Esophagus squamous epithelium (tissue), 5 donors: ENCODE measurements at regions not wholly inside any gene's neighbourhood (a gene's known extent, or its start where the extent isn't known, plus 50 kb on each side); places are given as distances from the start of the nearest gene placed in this dataset.
A peak's percentile ranks its signal among the peaks of the same experiment; 100 is the strongest.

Source experiments
- DNase-seq: peaks from one replicate; lab custom pipeline; 2025; lab: John Stamatoyannopoulos, UW
- H3K27ac ChIP-seq, 4 donors: fragments of 200-600 bp; sonication (generic); one replicate each; pipeline ENCODE4 v1.5.1; 2016 to 2019; ENCODE audit warnings: mild to moderate bottlenecking in 1 of 4
- H3K27me3 ChIP-seq, 4 donors: fragments of 200-600 bp; sonication (generic); 1 replicate in 3 of 4; 2 replicates in 1 of 4; pipeline versions ENCODE4 v1.5.1 to v1.6.0; 2017 to 2021; ENCODE audit warnings: antibody characterized with exemption in 1 of 4
- H3K36me3 ChIP-seq, 3 donors: fragments of 200-600 bp; sonication (generic); one replicate each; pipeline ENCODE4 v1.5.1; 2016 to 2019
- H3K4me1 ChIP-seq, 3 donors: fragments of 200-600 bp; sonication (generic); one replicate each; pipeline ENCODE4 v1.5.1; 2017 to 2019
- H3K4me3 ChIP-seq, 4 donors: fragments of 200-600 bp; sonication (generic); 1 replicate in 3 of 4; 2 replicates in 1 of 4; pipeline ENCODE4 v1.5.1; 2016 to 2019; ENCODE audit warnings: mild to moderate bottlenecking in 2 of 4, moderate library complexity in 1 of 4
- H3K9me3 ChIP-seq, 3 donors: fragments of 200-600 bp; sonication (generic); one replicate each; pipeline ENCODE4 v1.5.1; 2016 to 2019
- CTCF ChIP-seq, 6 experiments: fragments of 450-650 bp in 4 of 6; fragments of 200-600 bp in 2 of 6; sonication (generic) in 2 of 6; IDR thresholded peaks; one replicate each; pipeline ENCODE4 v1.5.1; 2016 to 2019; ENCODE audit warnings: antibody characterized with exemption in 6 of 6, mild to moderate bottlenecking in 4 of 6, moderate library complexity in 4 of 6
- POLR2A ChIP-seq, 4 donors: fragments of 450-650 bp; IDR thresholded peaks; one replicate each; pipeline ENCODE4 v1.6.1; 2017; ENCODE audit warnings: antibody characterized with exemption in 4 of 4, mild to moderate bottlenecking in 4 of 4, moderate library complexity in 3 of 4
- WGBS, 2 donors: methylation state at CpG; one replicate each; pipeline ENCODE4 v1.1.5; 2018; 5-methylcytosine and 5-hydroxymethylcytosine counted together
- intact Hi-C: fragments of 100-400 bp; cut with DNase I; formaldehyde crosslinking; loops from one replicate; pipeline ENCODE4 v1.15.0; 2022
- donor health status: DM: yes; HTN: yes; CAD: no.

- Histone ChIP-seq H3K36me3 (no peaks in the 10 kb centered on the region), H3K4me3 (no peak overlapping the region), H3K27me3 (no peaks in the 10 kb centered on the region), H3K9me3 (no peaks in the 10 kb centered on the region), H3K4me1 (no peaks in the 10 kb centered on the region), H3K27ac (no peak overlapping the region)
- WGBS, 2 donors, result 69 to 81% methylated on average over 4 to 6 of the region's 6 CpGs
- intact Hi-C loops, result no loop called here
- no peak for TF ChIP-seq CTCF (IDR thresholded peaks at IDR 0.05)
- TF ChIP-seq POLR2A (IDR thresholded peaks at IDR 0.05), result no peak
- no peak for DNase-seq
Measured at GRCh38 chr1:14535619-14536355, 62.7 kb upstream of the KAZN start.

- H3K4me3 ChIP-seq, result no peak overlapping the region
- intact Hi-C loops, result no loop called here
- H3K9me3 ChIP-seq, result no peaks in the 10 kb centered on the region
- 77 to 85% methylated on average over 4 of the region's 4 CpGs for WGBS, 2 donors
- H3K27me3 ChIP-seq, result no peaks in the 10 kb centered on the region
- DNase-seq, result no peak
- no peaks in the 10 kb centered on the region for H3K36me3 ChIP-seq
- H3K27ac ChIP-seq, result no peak overlapping the region
- TF ChIP-seq POLR2A (IDR thresholded peaks at IDR 0.05) (no peak), CTCF (IDR thresholded peaks at IDR 0.05) (peak in 2 of 6 experiments; percentile 5 to 42)
- no peaks in the 10 kb centered on the region for H3K4me1 ChIP-seq
Measured at GRCh38 chr1:14538335-14538734, 60.1 kb upstream of the KAZN start.

GRCh38 chr1:14539309-14539708 lies 59.2 kb upstream of the KAZN start:
- TF ChIP-seq POLR2A (IDR thresholded peaks at IDR 0.05), result no peak
- no peak for TF ChIP-seq CTCF (IDR thresholded peaks at IDR 0.05)
- H3K36me3 ChIP-seq, result no peaks in the 10 kb centered on the region
- no peaks in the 10 kb centered on the region for H3K4me1 ChIP-seq
- intact Hi-C loops, result no loop called here
- H3K4me3 ChIP-seq, result no peak overlapping the region
- 89 to 90% methylated on average over 3 of the region's 3 CpGs for WGBS, 2 donors
- H3K27me3 ChIP-seq, result no peaks in the 10 kb centered on the region
- no peak for DNase-seq
- no peaks in the 10 kb centered on the region for H3K9me3 ChIP-seq
- H3K27ac ChIP-seq, result no peak overlapping the region

- intact Hi-C loops, result no loop called here
- no peak for TF ChIP-seq POLR2A (IDR thresholded peaks at IDR 0.05)
- Histone ChIP-seq H3K36me3 (no peaks in the 10 kb centered on the region), H3K9me3 (no peaks in the 10 kb centered on the region), H3K27ac (no peak overlapping the region), H3K27me3 (peaks cover 0 to 7% (median 0%) of the 10 kb centered on the region in 4 donors), H3K4me3 (no peak overlapping the region), H3K4me1 (no peaks in the 10 kb centered on the region)
- no peak for DNase-seq
- 72 to 80% methylated on average over 9 of the region's 9 CpGs for WGBS, 2 donors
Measured at GRCh38 chr1:14539953-14540563, 58.4 kb upstream of the KAZN start.

- no peak for DNase-seq
- TF ChIP-seq POLR2A (IDR thresholded peaks at IDR 0.05) (no peak), CTCF (IDR thresholded peaks at IDR 0.05) (no peak)
- no peaks in the 10 kb centered on the region for H3K36me3 ChIP-seq
- no peak overlapping the region for H3K4me3 ChIP-seq
- peaks cover 0 to 11% (median 0%) of the 10 kb centered on the region in 4 donors for H3K27me3 ChIP-seq
- WGBS, 2 donors, result 69 to 95% methylated on average over 5 of the region's 5 CpGs
- H3K27ac ChIP-seq, result no peak overlapping the region
- H3K9me3 ChIP-seq, result no peaks in the 10 kb centered on the region
- intact Hi-C loops, result no loop called here
- H3K4me1 ChIP-seq, result no peaks in the 10 kb centered on the region
Measured at GRCh38 chr1:14541348-14541747, 57.1 kb upstream of the KAZN start.
